HEK293T (cell line): ENCODE measurements at regions not wholly inside any gene's neighbourhood (a gene's known extent, or its start where the extent isn't known, plus 50 kb on each side); places are given as distances from the start of the nearest gene placed in this dataset.

Experiments used
- ARNT ChIP-seq: fragments of 450-650 bp; IDR thresholded peaks from 2 replicates; pipeline ENCODE4 v1.6.1; 2017; ENCODE audit warnings: mild to moderate bottlenecking
- BHLHE40 ChIP-seq: fragments of 450-650 bp; IDR thresholded peaks from 2 replicates; pipeline ENCODE4 v1.6.1; 2016; ENCODE audit warnings: mild to moderate bottlenecking, moderate library complexity, borderline replicate concordance
- ELF4 ChIP-seq: fragments of 450-650 bp; IDR thresholded peaks from 2 replicates; pipeline ENCODE4 v1.6.1; 2017; ENCODE audit warnings: antibody characterized with exemption
- FOXA1 ChIP-seq: fragments of 450-650 bp; IDR thresholded peaks from 2 replicates; pipeline ENCODE4 v1.6.1; 2016; ENCODE audit warnings: mild to moderate bottlenecking
- FOXK2 ChIP-seq: fragments of 450-650 bp; IDR thresholded peaks from 2 replicates; pipeline ENCODE4 v1.6.1; 2016; ENCODE audit warnings: mild to moderate bottlenecking
- FOXM1 ChIP-seq: fragments of 450-650 bp; IDR thresholded peaks from 2 replicates; pipeline ENCODE4 v1.6.1; 2017; ENCODE audit warnings: mild to moderate bottlenecking, borderline replicate concordance
- HDGF ChIP-seq: fragments of 450-650 bp; IDR thresholded peaks from 2 replicates; pipeline ENCODE4 v1.6.1; 2017; ENCODE audit warnings: antibody characterized with exemption, borderline replicate concordance
- L3MBTL2 ChIP-seq: fragments of 450-650 bp; conservative IDR thresholded peaks from 2 replicates; pipeline ENCODE4 v1.6.1; 2016; ENCODE audit warnings: mild to moderate bottlenecking
- LEF1 ChIP-seq: fragments of 450-650 bp; IDR thresholded peaks from 2 replicates; pipeline ENCODE4 v1.6.1; 2017; ENCODE audit warnings: mild to moderate bottlenecking, borderline replicate concordance
- NFRKB ChIP-seq: fragments of 450-650 bp; IDR thresholded peaks from 2 replicates; pipeline ENCODE4 v1.6.1; 2016; ENCODE audit warnings: mild to moderate bottlenecking, moderate library complexity
- PKNOX1 ChIP-seq: fragments of 450-650 bp; IDR thresholded peaks from 2 replicates; pipeline ENCODE4 v1.6.1; 2016
- SP1 ChIP-seq: fragments of 450-650 bp; IDR thresholded peaks from 2 replicates; pipeline ENCODE4 v1.6.1; 2017
- SUZ12 ChIP-seq: fragments of 450-650 bp; IDR thresholded peaks from 2 replicates; pipeline ENCODE4 v1.6.1; 2016; ENCODE audit warnings: mild to moderate bottlenecking
- TARDBP ChIP-seq: fragments of 450-650 bp; IDR thresholded peaks from 2 replicates; pipeline ENCODE4 v1.6.1; 2016

GRCh38 chr4:63728480-63729177 is 680.6 kb downstream of the TECRL start:
- TF ChIP-seq LEF1 (no peak), L3MBTL2 (no peak), FOXA1 (no peak), SUZ12 (no peak), FOXK2 (no peak), ARNT (no peak), BHLHE40 (no peak), ELF4 (no peak), NFRKB (no peak), TARDBP (no peak), PKNOX1 (no peak), SP1 (no peak), HDGF (no peak), FOXM1 (no peak)
